ENCODE measurements at regions not wholly inside any gene's neighbourhood (a gene's known extent, or its start where the extent isn't known, plus 50 kb on each side); places are given as distances from the start of the nearest gene placed in this dataset.

DNA sequence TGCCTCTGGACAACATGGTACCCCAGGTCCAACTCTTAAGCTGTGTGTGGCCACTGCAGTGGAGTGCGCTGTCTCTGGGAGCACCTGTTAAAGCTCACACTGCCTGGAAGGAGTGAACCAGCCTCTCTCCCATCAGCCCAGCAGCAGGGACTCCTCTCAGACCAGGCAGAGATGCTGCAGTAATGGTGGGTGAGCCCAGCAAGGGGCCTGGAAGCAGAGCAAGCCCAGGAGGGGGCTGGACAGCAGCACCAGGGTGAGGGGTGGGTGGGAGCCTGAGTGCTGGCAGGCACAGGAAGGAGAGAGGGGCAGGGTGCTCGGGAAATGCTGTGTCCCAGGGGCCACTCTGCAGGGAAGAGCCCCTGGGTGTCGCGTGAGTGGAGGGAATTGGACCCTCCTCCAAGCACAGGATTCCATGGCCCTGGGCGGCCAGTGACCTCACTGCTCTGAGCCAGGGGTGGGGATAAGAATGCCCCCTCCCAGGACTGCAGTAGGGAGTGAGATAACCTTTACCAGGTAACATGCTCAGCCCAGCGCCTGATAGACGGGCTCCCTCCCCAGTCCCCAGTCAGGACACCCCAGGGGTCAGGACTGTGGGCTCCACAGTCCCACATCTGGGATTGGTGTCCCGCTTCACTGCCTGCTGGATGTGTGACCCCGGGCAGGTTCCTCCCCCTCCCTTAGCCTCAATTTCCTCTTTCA is 313.1 kb downstream of the MATN1 start:
- DNase-seq = peak; percentile 37
- intact Hi-C loops (cut with DNase I; ENCODE audit: low total_unique reads) = no loop called here
- TF ChIP-seq, protein P1, sequence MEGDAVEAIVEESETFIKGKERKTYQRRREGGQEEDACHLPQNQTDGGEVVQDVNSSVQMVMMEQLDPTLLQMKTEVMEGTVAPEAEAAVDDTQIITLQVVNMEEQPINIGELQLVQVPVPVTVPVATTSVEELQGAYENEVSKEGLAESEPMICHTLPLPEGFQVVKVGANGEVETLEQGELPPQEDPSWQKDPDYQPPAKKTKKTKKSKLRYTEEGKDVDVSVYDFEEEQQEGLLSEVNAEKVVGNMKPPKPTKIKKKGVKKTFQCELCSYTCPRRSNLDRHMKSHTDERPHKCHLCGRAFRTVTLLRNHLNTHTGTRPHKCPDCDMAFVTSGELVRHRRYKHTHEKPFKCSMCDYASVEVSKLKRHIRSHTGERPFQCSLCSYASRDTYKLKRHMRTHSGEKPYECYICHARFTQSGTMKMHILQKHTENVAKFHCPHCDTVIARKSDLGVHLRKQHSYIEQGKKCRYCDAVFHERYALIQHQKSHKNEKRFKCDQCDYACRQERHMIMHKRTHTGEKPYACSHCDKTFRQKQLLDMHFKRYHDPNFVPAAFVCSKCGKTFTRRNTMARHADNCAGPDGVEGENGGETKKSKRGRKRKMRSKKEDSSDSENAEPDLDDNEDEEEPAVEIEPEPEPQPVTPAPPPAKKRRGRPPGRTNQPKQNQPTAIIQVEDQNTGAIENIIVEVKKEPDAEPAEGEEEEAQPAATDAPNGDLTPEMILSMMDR (IDR thresholded peaks at IDR 0.05 in 8 of 11, conservative IDR thresholded peaks at IDR 0.05 in 3 of 11) = no peak
- TF ChIP-seq POLR2AphosphoS5 (IDR thresholded peaks at IDR 0.05) (no peak), POLR2A (IDR thresholded peaks at IDR 0.05) (no peak)
- 75 to 84% (median 78%) methylated on average over 9 of the region's 9 CpGs for WGBS, 5 donors
- Histone ChIP-seq H3K36me3 (no peaks in the 10 kb centered on the region), H3K4me3 (no peak overlapping the region), H3K9me3 (no peaks in the 10 kb centered on the region), H3K4me1 (no peaks in the 10 kb centered on the region), H3K27me3 (replicated peaks in 1 of 7) (peaks cover 0 to 66% (median 0%) of the 10 kb centered on the region in 7 donors), H3K27ac (no peak overlapping the region)

DNA sequence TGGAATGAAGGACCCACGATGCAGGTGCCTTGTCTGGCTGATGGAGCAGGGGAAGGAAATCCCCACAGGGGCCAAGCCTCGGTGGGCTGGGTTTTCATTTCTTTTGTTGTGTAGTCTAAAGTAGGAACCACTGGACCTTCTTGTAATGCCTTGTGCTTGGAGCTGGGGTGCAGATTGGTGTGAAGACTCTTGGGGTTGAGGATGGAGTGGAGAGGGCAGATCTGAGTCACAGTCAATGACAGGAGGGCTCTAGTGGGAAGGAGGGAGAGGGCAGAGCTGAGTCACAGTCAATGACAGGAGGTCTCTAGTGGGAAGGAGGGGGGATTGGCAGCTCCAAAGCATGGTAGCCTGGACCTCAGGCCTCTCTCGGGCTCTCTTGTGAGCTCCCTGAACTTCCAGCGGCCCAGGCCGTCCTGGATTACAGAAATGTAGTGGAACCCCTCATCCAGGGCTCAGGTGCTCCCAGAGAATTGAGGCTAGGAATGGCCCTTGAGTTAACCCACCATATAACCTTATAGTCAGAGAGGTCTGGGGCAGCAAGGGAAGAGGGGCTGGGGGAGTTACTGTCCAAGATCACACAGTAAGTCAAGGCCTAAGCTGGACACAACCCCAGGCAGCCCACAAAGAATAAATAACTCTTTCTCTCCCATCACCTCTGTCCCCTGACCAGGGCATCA is 313.8 kb downstream of the MATN1 start:
- no peak overlapping the region for H3K27ac ChIP-seq
- intact Hi-C loops (cut with DNase I; ENCODE audit: low total_unique reads) = no loop called here

DNA sequence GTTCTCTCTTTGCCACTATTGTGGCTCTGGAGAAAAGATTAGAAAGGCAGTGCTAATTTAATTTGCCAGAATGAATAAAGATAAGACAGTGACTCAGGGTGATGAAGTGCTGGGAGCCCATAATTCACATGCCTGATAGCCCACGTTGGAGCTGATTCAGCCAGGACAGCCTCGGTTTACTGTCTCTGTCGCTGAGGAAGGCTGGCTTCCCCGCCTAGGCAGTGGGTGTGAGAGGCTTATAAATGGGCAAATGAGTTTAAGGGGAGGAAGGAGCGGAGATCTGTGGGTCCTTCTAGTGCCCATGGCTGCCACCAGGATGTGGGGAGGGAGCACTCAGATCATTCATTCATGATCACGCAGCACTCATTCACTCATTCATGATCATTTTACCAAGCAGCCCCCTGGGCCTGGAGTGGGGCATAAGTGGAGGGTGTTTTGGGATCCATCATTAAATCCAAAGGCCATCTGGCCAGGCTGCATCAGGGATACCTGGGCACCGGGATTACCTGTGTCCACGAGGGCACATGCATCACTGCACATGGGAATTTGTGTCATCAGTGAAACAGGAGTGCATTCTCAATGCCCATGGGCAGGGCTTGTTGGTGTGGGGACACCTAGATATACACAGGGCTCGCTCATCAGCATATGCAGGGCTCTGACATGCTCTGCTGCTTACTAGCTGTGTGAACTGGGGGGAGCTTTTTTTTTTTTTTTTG is 315.4 kb downstream of the MATN1 start:
- no peaks in the 10 kb centered on the region for H3K9me3 ChIP-seq
- H3K27ac ChIP-seq = no peak overlapping the region
- peaks cover 0 to 68% (median 0%) of the 10 kb centered on the region in 7 donors for H3K27me3 ChIP-seq (replicated peaks in 1 of 7)
- intact Hi-C loops (cut with DNase I; ENCODE audit: low total_unique reads) = no loop called here
- no peaks in the 10 kb centered on the region for H3K36me3 ChIP-seq
- H3K4me3 ChIP-seq = no peak overlapping the region
- 67 to 77% (median 73%) methylated on average over 9 of the region's 9 CpGs for WGBS, 5 donors
- DNase-seq = peak; percentile 28
- H3K4me1 ChIP-seq = no peaks in the 10 kb centered on the region
- TF ChIP-seq, protein P1 (IDR thresholded peaks at IDR 0.05 in 8 of 11, conservative IDR thresholded peaks at IDR 0.05 in 3 of 11) = no peak
- TF ChIP-seq POLR2A (IDR thresholded peaks at IDR 0.05) (no peak), POLR2AphosphoS5 (IDR thresholded peaks at IDR 0.05) (no peak)

More for the DNA sequence above, 313.8 kb downstream of the MATN1 start:
- DNase-seq = peak; percentile 34
- TF ChIP-seq, protein P1 (IDR thresholded peaks at IDR 0.05 in 8 of 11, conservative IDR thresholded peaks at IDR 0.05 in 3 of 11) = no peak
- TF ChIP-seq POLR2A (IDR thresholded peaks at IDR 0.05) (no peak), POLR2AphosphoS5 (IDR thresholded peaks at IDR 0.05) (no peak)
- Histone ChIP-seq H3K4me1 (no peaks in the 10 kb centered on the region), H3K4me3 (no peak overlapping the region), H3K27me3 (replicated peaks in 1 of 7) (peaks cover 0 to 62% (median 0%) of the 10 kb centered on the region in 7 donors), H3K9me3 (no peaks in the 10 kb centered on the region), H3K36me3 (no peaks in the 10 kb centered on the region)
- WGBS, 5 donors = 64 to 74% (median 69%) methylated on average over 5 of the region's 5 CpGs

Data from spleen (tissue), 11 donors.